Panc1 (cell line): ENCODE measurements at regions not wholly inside any gene's neighbourhood (a gene's known extent, or its start where the extent isn't known, plus 50 kb on each side); places are given as distances from the start of the nearest gene placed in this dataset.

Experiments used
- ATAC-seq: fragments of 200-7000 bp; cut with Tn5 transposase; 2 replicates; pipeline ENCODE4 v1.9.1; 2020; ENCODE audit warnings: mild to moderate bottlenecking, moderate library complexity
- BruUV-seq: library from RNA; stranded (reverse); fragments of 400-500 nt; replicated peaks from 2 replicates; lab custom pipeline; 2021; lab: Mats Ljungman, UMichigan
- CTCF ChIA-PET: fragments of 300-600 bp; sonication (Branson Sonifier 250); formaldehyde crosslinking; loops from one replicate; lab custom pipeline; 2022; ENCODE audit warnings: antibody characterized with exemption; lab: Charles Lee
- POLR2A ChIA-PET: fragments of 300-600 bp; sonication (Branson Sonifier 250); formaldehyde crosslinking; loops from one replicate; lab custom pipeline; 2022; ENCODE audit warnings: antibody characterized with exemption; lab: Charles Lee
- DNase-seq: peaks from one replicate; pipeline ENCODE4 v3.0.0-alpha.2; 2010; ENCODE audit warnings: low read depth, low spot score
- H3K27ac ChIP-seq: 2 replicates; pipeline ENCODE4 v1.5.1; 2011; ENCODE audit warnings: mild to moderate bottlenecking, low read length, inconsistent platforms
- H3K27me3 ChIP-seq: fragments of 200-500 bp; sonication (Bioruptor generic); 2 replicates; pipeline ENCODE4 v1.6.0; 2014; ENCODE audit warnings: low read length, inconsistent platforms; ENCODE audit not compliant: control insufficient read depth, insufficient read depth
- H3K36me3 ChIP-seq: fragments of 200-500 bp; sonication (Bioruptor generic); 2 replicates; pipeline ENCODE4 v1.5.1; 2014; ENCODE audit warnings: inconsistent platforms, mild to moderate bottlenecking, low read length, moderate library complexity; ENCODE audit not compliant: control insufficient read depth, insufficient read depth
- H3K4me1 ChIP-seq: 2 replicates; pipeline ENCODE4 v1.5.1; 2011; ENCODE audit warnings: inconsistent platforms, mild to moderate bottlenecking, low read length, moderate library complexity; ENCODE audit not compliant: control insufficient read depth, insufficient read depth
- H3K4me3 ChIP-seq, 2 experiments: 2 replicates each; pipeline ENCODE4 v1.5.1; 2011 to 2012; ENCODE audit warnings: low read depth in 2 of 2, low read length in 2 of 2, mild to moderate bottlenecking in 2 of 2, inconsistent platforms in 1 of 2, moderate library complexity in 1 of 2
- H3K9me3 ChIP-seq: fragments of 200-500 bp; sonication (Bioruptor generic); 2 replicates; pipeline ENCODE4 v1.5.1; 2014; ENCODE audit warnings: low read depth, mild to moderate bottlenecking, inconsistent platforms, low read length, moderate library complexity; ENCODE audit not compliant: control insufficient read depth, insufficient read depth
- POLR2AphosphoS5 ChIP-seq: IDR thresholded peaks from 2 replicates; pipeline ENCODE4 v1.6.1; 2012; ENCODE audit warnings: mild to moderate bottlenecking, low read depth, low read length, moderate library complexity
- SIN3A ChIP-seq: IDR thresholded peaks from 2 replicates; pipeline ENCODE4 v1.6.1; 2012; ENCODE audit warnings: low read depth, mild to moderate bottlenecking, low read length, moderate library complexity, borderline replicate concordance; ENCODE audit not compliant: insufficient read depth
- TCF7L2 ChIP-seq: IDR thresholded peaks from 2 replicates; pipeline ENCODE4 v1.6.1; 2011; ENCODE audit warnings: mild to moderate bottlenecking, low read depth, low read length, inconsistent platforms
- in situ Hi-C: cut with HindIII; loops from 2 replicates; pipeline ENCODE4 v1.10.0; 2016; ENCODE audit warnings: low sequenced_read_pairs, low pct_unique_long_range_greater_than_20kb
- intact Hi-C: fragments of 100-400 bp; cut with micrococcal nuclease; formaldehyde crosslinking; loops from one replicate; pipeline ENCODE4 v1.10.0; 2022; ENCODE audit not compliant: unreplicated experiment
- TF ChIP-seq, protein P1 (sequence below), 2 experiments: IDR thresholded peaks; 2 replicates each; pipeline ENCODE4 v1.6.1; 2011 to 2012; ENCODE audit warnings: low read depth in 2 of 2, control low read depth in 1 of 2, low read length in 1 of 2, mild to moderate bottlenecking in 1 of 2, moderate library complexity in 1 of 2; ENCODE audit not compliant: insufficient read depth in 1 of 2
- TF ChIP-seq, protein P2 (sequence below): fragments of 450-650 bp; IDR thresholded peaks from 2 replicates; pipeline ENCODE4 v1.5.1; 2017; ENCODE audit warnings: mild to moderate bottlenecking

DNA sequence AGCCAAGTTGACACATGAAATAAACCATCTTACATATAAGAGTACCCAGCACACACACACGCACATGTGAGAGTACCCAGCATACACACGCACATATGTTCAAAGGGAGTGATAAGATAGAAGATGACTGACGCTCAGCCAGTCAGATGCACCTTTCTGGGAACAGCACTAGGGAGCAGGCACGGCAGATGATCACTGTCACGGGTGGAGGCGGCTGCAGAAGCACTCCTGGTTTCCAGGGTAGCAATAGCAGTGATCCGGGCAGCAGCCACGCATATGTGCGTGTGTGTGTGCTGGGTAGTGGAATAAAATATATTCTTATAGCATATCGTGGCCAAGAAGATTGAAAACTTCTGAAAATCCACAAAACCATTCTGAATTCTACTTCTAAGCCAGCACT, 85.8 kb upstream of the NAMPT start:
- no TSS peak for BruUV-seq
- no peak for ATAC-seq
- in situ Hi-C loops = no loop called here
- Histone ChIP-seq H3K4me1 (no peaks in the 10 kb centered on the region), H3K36me3 (no peaks in the 10 kb centered on the region), H3K27me3 (no peaks in the 10 kb centered on the region), H3K27ac (no peak overlapping the region), H3K9me3 (no peaks in the 10 kb centered on the region), H3K4me3 (no peak overlapping the region)
- no peak for DNase-seq
- TF ChIP-seq SIN3A (no peak), POLR2AphosphoS5 (no peak), TCF7L2 (no peak)
- TF ChIP-seq, protein P1, sequence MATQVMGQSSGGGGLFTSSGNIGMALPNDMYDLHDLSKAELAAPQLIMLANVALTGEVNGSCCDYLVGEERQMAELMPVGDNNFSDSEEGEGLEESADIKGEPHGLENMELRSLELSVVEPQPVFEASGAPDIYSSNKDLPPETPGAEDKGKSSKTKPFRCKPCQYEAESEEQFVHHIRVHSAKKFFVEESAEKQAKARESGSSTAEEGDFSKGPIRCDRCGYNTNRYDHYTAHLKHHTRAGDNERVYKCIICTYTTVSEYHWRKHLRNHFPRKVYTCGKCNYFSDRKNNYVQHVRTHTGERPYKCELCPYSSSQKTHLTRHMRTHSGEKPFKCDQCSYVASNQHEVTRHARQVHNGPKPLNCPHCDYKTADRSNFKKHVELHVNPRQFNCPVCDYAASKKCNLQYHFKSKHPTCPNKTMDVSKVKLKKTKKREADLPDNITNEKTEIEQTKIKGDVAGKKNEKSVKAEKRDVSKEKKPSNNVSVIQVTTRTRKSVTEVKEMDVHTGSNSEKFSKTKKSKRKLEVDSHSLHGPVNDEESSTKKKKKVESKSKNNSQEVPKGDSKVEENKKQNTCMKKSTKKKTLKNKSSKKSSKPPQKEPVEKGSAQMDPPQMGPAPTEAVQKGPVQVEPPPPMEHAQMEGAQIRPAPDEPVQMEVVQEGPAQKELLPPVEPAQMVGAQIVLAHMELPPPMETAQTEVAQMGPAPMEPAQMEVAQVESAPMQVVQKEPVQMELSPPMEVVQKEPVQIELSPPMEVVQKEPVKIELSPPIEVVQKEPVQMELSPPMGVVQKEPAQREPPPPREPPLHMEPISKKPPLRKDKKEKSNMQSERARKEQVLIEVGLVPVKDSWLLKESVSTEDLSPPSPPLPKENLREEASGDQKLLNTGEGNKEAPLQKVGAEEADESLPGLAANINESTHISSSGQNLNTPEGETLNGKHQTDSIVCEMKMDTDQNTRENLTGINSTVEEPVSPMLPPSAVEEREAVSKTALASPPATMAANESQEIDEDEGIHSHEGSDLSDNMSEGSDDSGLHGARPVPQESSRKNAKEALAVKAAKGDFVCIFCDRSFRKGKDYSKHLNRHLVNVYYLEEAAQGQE (IDR thresholded peaks at IDR 0.05; ENCODE audit: insufficient read depth in 1 of 2, low read depth in 2 of 2, low read length in 1 of 2) = no peak
- TF ChIP-seq, protein P2, sequence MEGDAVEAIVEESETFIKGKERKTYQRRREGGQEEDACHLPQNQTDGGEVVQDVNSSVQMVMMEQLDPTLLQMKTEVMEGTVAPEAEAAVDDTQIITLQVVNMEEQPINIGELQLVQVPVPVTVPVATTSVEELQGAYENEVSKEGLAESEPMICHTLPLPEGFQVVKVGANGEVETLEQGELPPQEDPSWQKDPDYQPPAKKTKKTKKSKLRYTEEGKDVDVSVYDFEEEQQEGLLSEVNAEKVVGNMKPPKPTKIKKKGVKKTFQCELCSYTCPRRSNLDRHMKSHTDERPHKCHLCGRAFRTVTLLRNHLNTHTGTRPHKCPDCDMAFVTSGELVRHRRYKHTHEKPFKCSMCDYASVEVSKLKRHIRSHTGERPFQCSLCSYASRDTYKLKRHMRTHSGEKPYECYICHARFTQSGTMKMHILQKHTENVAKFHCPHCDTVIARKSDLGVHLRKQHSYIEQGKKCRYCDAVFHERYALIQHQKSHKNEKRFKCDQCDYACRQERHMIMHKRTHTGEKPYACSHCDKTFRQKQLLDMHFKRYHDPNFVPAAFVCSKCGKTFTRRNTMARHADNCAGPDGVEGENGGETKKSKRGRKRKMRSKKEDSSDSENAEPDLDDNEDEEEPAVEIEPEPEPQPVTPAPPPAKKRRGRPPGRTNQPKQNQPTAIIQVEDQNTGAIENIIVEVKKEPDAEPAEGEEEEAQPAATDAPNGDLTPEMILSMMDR = no peak
- intact Hi-C loops = no loop called here
- POLR2A ChIA-PET = no interaction called here
- CTCF ChIA-PET = no interaction called here

DNA sequence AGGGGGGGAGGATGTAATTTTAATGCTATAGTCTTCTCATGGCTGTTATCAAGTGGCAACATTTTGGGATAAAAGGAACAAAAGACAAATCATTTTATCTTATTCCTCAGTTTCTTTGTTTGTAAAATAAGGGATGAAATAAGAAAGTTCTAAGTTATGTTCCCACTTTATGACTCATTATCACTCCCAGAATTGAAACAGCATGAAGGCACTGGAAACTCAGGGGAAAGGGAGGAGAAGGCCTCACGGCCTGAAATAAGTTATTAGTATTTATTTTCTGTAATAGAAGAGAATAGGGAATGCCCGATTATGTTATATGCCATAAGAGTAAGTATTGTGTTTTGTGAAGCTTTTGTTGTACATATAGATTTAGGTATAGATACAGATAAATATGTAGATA, 85.0 kb upstream of the NAMPT start:
- Histone ChIP-seq H3K4me3 (no peak overlapping the region), H3K36me3 (no peaks in the 10 kb centered on the region), H3K27me3 (no peaks in the 10 kb centered on the region), H3K9me3 (no peaks in the 10 kb centered on the region), H3K4me1 (no peaks in the 10 kb centered on the region), H3K27ac (no peak overlapping the region)
- TF ChIP-seq POLR2AphosphoS5 = no peak
- TF ChIP-seq TCF7L2 = no peak
- no peak for TF ChIP-seq SIN3A
- TF ChIP-seq, protein P1 (IDR thresholded peaks at IDR 0.05; ENCODE audit: insufficient read depth in 1 of 2, low read depth in 2 of 2, low read length in 1 of 2) = no peak
- TF ChIP-seq, protein P2 = no peak
- in situ Hi-C loops (no loop called here), intact Hi-C loops (no loop called here)
- CTCF ChIA-PET = interaction anchor here (0.7 kb wide), 1 partner anchor 75 kb away, joined by 3 read pairs; no protein-coding TSS in a partner anchor
- ATAC-seq (no peak), DNase-seq (no peak)
- POLR2A ChIA-PET = no interaction called here
- BruUV-seq = no TSS peak
